A549 (cell line): ENCODE measurements at regions not wholly inside any gene's neighbourhood (a gene's known extent, or its start where the extent isn't known, plus 50 kb on each side); places are given as distances from the start of the nearest gene placed in this dataset.

Experiments
- CBX2 ChIP-seq: fragments of 200-600 bp; sonication (generic); IDR thresholded peaks from 2 replicates; pipeline ENCODE4 v1.6.1; 2016; ENCODE audit warnings: low read depth, mild to moderate bottlenecking, borderline replicate concordance
- CHD2 ChIP-seq: fragments of 150-350 bp; IDR thresholded peaks from 2 replicates; pipeline ENCODE4 v1.6.1; 2014; ENCODE audit warnings: low read length; ENCODE audit not compliant: partially characterized antibody
- CHD4 ChIP-seq: fragments of 200-600 bp; sonication (generic); IDR thresholded peaks from 2 replicates; pipeline ENCODE4 v1.6.1; 2016; ENCODE audit warnings: antibody characterized with exemption, mild to moderate bottlenecking, borderline replicate concordance
- CTCF ChIP-seq: fragments of >200 bp; sonication (Bioruptor Twin); formaldehyde crosslinking; IDR thresholded peaks from 3 replicates; pipeline ENCODE4 v1.5.1; 2016
- FOSL2 ChIP-seq, 2 experiments: fragments of 450-650 bp in 1 of 2; fragments of >200 bp in 1 of 2; sonication (Bioruptor Twin) in 1 of 2; formaldehyde crosslinking; IDR thresholded peaks; 2 replicates each; pipeline versions ENCODE4 v1.5.0 to v1.6.1; 2016 to 2020; ENCODE audit warnings: mild to moderate bottlenecking in 1 of 2, moderate library complexity in 1 of 2
- FOXS1 ChIP-seq: fragments of 250-450 bp; sonication (Bioruptor Pico); IDR thresholded peaks from 2 replicates; pipeline ENCODE4 v1.5.0; 2020; ENCODE audit warnings: mild to moderate bottlenecking, moderate library complexity
- HDAC2 ChIP-seq: fragments of 200-600 bp; sonication (generic); IDR thresholded peaks from 2 replicates; pipeline ENCODE4 v1.6.1; 2016
- HOXA7 ChIP-seq: fragments of 250-450 bp; sonication (Bioruptor Pico); IDR thresholded peaks from 2 replicates; pipeline ENCODE4 v1.5.0; 2020; ENCODE audit warnings: mild to moderate bottlenecking, moderate library complexity
- MAFK ChIP-seq: fragments of 450-650 bp; IDR thresholded peaks from 2 replicates; pipeline ENCODE4 v1.6.1; 2014; ENCODE audit not compliant: partially characterized antibody
- MAX ChIP-seq: IDR thresholded peaks from 2 replicates; pipeline ENCODE4 v1.6.1; 2012
- MYC ChIP-seq: IDR thresholded peaks from 2 replicates; pipeline ENCODE4 v1.6.1; 2012; ENCODE audit warnings: mild to moderate bottlenecking, inconsistent platforms, low read length, improper control_type of control experiment, borderline replicate concordance
- POLR2A ChIP-seq: IDR thresholded peaks from 2 replicates; pipeline ENCODE4 v1.6.1; 2012; ENCODE audit warnings: mild to moderate bottlenecking, low read length
- RCOR1 ChIP-seq: fragments of 150-350 bp; IDR thresholded peaks from 2 replicates; pipeline ENCODE4 v1.6.1; 2014; ENCODE audit warnings: antibody characterized with exemption, low read length, low read depth
- SMC3 ChIP-seq: fragments of >200 bp; sonication (Bioruptor Twin); formaldehyde crosslinking; IDR thresholded peaks from 3 replicates; pipeline ENCODE4 v1.6.1; 2018; ENCODE audit warnings: inconsistent platforms

- no peak for TF ChIP-seq CHD2
- no peak for TF ChIP-seq FOSL2 (IDR thresholded peaks at IDR 0.05)
- no peak for TF ChIP-seq FOSL2 (CRISPR knock-in tag; IDR thresholded peaks at IDR 0.05)
- no peak for TF ChIP-seq CTCF
- no peak for TF ChIP-seq POLR2A
- no peak for TF ChIP-seq HDAC2
- no peak for TF ChIP-seq MYC
- TF ChIP-seq FOXS1 = no peak
- no peak for TF ChIP-seq SMC3
- TF ChIP-seq MAFK = no peak
- no peak for TF ChIP-seq HOXA7
- TF ChIP-seq RCOR1 = no peak
- no peak for TF ChIP-seq CHD4
- TF ChIP-seq MAX = no peak
- no peak for TF ChIP-seq CBX2
Measured at GRCh38 chr4:96073461-96073860, 233.6 kb downstream of the PDHA2 start.
